ACC112 (cell line): ENCODE measurements at regions not wholly inside any gene's neighbourhood (a gene's known extent, or its start where the extent isn't known, plus 50 kb on each side); places are given as distances from the start of the nearest gene placed in this dataset.

ENCODE experiments used
- H2AFZ ChIP-seq: fragments of 200-600 bp; sonication (generic); one replicate; pipeline ENCODE4 v1.6.0; 2017; ENCODE audit warnings: antibody characterized with exemption, low read length; ENCODE audit not compliant: unreplicated experiment
- H3K27ac ChIP-seq: fragments of 200-600 bp; sonication (generic); 2 replicates; pipeline ENCODE4 v1.5.1; 2014; ENCODE audit warnings: low read depth, mild to moderate bottlenecking, antibody characterized with exemption, low read length, moderate library complexity
- H3K27me3 ChIP-seq: fragments of 200-600 bp; sonication (generic); 2 replicates; pipeline ENCODE4 v1.6.1; 2014; ENCODE audit warnings: mild to moderate bottlenecking, antibody characterized with exemption, low read length, moderate library complexity, mixed read lengths; ENCODE audit not compliant: insufficient read depth
- H3K36me3 ChIP-seq: fragments of 200-600 bp; sonication (generic); 2 replicates; pipeline ENCODE4 v1.6.1; 2016; ENCODE audit warnings: mild to moderate bottlenecking, antibody characterized with exemption, low read length, moderate library complexity, mixed read lengths; ENCODE audit not compliant: insufficient read depth
- H3K4me1 ChIP-seq: fragments of 200-600 bp; sonication (generic); one replicate; pipeline ENCODE4 v1.6.1; 2016; ENCODE audit warnings: low read length, mixed read lengths; ENCODE audit not compliant: insufficient read depth, unreplicated experiment, control insufficient read depth
- H3K4me3 ChIP-seq: fragments of 200-600 bp; sonication (generic); 2 replicates; pipeline ENCODE4 v1.5.1; 2014; ENCODE audit warnings: mild to moderate bottlenecking, low read depth, low read length
- H3K79me2 ChIP-seq: fragments of 200-600 bp; sonication (generic); one replicate; pipeline ENCODE4 v1.6.0; 2016; ENCODE audit warnings: low read length; ENCODE audit not compliant: control insufficient read depth, unreplicated experiment, insufficient read depth

GRCh38 chr6:102298051-102298450 lies 904.5 kb downstream of the GRIK2 start:
- Histone ChIP-seq H3K79me2 (no peaks in the 10 kb centered on the region), H2AFZ (no peak overlapping the region), H3K36me3 (no peaks in the 10 kb centered on the region), H3K4me1 (no peaks in the 10 kb centered on the region), H3K4me3 (no peak overlapping the region), H3K27me3 (no peaks in the 10 kb centered on the region), H3K27ac (no peak overlapping the region)
